Panc1 (cell line): ENCODE measurements at regions not wholly inside any gene's neighbourhood (a gene's known extent, or its start where the extent isn't known, plus 50 kb on each side); places are given as distances from the start of the nearest gene placed in this dataset.

ENCODE experiments used
- POLR2AphosphoS5 ChIP-seq: IDR thresholded peaks from 2 replicates; pipeline ENCODE4 v1.6.1; 2012; ENCODE audit warnings: mild to moderate bottlenecking, low read depth, low read length, moderate library complexity
- SIN3A ChIP-seq: IDR thresholded peaks from 2 replicates; pipeline ENCODE4 v1.6.1; 2012; ENCODE audit warnings: low read depth, mild to moderate bottlenecking, low read length, moderate library complexity, borderline replicate concordance; ENCODE audit not compliant: insufficient read depth
- TCF7L2 ChIP-seq: IDR thresholded peaks from 2 replicates; pipeline ENCODE4 v1.6.1; 2011; ENCODE audit warnings: mild to moderate bottlenecking, low read depth, low read length, inconsistent platforms
- TF ChIP-seq, protein P1 (sequence below): fragments of 450-650 bp; IDR thresholded peaks from 2 replicates; pipeline ENCODE4 v1.5.1; 2017; ENCODE audit warnings: mild to moderate bottlenecking

GRCh38 chr2:128836559-128837100, 518.0 kb upstream of the HS6ST1 start:
- TF ChIP-seq, protein P1, sequence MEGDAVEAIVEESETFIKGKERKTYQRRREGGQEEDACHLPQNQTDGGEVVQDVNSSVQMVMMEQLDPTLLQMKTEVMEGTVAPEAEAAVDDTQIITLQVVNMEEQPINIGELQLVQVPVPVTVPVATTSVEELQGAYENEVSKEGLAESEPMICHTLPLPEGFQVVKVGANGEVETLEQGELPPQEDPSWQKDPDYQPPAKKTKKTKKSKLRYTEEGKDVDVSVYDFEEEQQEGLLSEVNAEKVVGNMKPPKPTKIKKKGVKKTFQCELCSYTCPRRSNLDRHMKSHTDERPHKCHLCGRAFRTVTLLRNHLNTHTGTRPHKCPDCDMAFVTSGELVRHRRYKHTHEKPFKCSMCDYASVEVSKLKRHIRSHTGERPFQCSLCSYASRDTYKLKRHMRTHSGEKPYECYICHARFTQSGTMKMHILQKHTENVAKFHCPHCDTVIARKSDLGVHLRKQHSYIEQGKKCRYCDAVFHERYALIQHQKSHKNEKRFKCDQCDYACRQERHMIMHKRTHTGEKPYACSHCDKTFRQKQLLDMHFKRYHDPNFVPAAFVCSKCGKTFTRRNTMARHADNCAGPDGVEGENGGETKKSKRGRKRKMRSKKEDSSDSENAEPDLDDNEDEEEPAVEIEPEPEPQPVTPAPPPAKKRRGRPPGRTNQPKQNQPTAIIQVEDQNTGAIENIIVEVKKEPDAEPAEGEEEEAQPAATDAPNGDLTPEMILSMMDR, result no peak
- no peak for TF ChIP-seq POLR2AphosphoS5
- TF ChIP-seq SIN3A, result no peak
- TF ChIP-seq TCF7L2, result no peak
